LNCaP clone FGC (cell line): ENCODE measurements at regions not wholly inside any gene's neighbourhood (a gene's known extent, or its start where the extent isn't known, plus 50 kb on each side); places are given as distances from the start of the nearest gene placed in this dataset.

Experiments
- DNase-seq: peaks from one replicate; pipeline ENCODE4 v3.0.0-alpha.2; 2011; ENCODE audit warnings: low read depth
- H3K4me3 ChIP-seq: 2 replicates; pipeline ENCODE4 v1.5.1; 2011; ENCODE audit warnings: mild to moderate bottlenecking, low read depth, low read length, control low read depth
- CTCF ChIP-seq: IDR thresholded peaks from 2 replicates; pipeline ENCODE4 v1.5.1; 2012; ENCODE audit warnings: mild to moderate bottlenecking; ENCODE audit not compliant: control insufficient read depth, insufficient read depth; ENCODE audit errors: extremely low read depth

GRCh38 chr11:130652671-130653335 lies 204.4 kb downstream of the ADAMTS15 start:
- H3K4me3 ChIP-seq, result no peak overlapping the region
- no peak for TF ChIP-seq CTCF
- DNase-seq, result no peak

DNA sequence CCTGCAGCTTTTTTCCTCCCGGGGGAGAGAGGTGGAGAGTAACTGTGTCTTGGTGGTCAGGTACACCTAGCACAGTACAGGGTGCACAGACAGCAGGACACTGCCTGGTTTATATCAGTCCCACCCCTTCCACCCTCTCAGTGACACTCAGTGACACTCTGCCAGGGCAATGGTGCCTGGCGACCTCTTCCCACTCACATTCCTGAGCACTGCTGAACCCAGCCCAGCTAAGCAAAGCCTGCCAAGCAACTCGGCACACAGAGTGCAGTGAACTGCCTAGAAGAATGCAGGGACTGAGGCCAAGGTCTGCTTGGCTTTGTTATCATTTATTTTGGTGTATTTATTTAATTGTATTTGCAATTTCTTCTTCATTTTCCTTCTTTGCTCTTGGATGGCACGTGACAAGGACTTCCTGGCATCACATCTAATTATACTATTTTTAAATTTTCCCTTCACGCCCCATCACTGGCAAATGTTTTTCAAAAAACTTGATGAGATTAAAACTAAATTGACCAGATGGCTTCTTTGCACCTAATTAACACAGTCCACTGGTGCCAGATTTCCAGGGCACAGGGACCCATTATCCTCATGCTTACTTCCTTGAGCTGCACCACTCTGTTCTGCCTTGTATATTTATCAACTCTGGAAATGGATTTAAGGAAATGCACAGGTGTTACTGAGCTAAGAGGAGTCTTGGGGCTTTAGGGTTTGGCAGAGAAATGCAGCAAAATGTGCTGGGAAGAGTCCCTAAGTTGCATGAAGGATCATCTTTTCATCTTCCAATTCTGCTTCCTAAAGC lies 205.6 kb downstream of the ADAMTS15 start:
- no peak overlapping the region for H3K4me3 ChIP-seq
- DNase-seq, result peak; percentile 85
- TF ChIP-seq CTCF, result no peak

DNA sequence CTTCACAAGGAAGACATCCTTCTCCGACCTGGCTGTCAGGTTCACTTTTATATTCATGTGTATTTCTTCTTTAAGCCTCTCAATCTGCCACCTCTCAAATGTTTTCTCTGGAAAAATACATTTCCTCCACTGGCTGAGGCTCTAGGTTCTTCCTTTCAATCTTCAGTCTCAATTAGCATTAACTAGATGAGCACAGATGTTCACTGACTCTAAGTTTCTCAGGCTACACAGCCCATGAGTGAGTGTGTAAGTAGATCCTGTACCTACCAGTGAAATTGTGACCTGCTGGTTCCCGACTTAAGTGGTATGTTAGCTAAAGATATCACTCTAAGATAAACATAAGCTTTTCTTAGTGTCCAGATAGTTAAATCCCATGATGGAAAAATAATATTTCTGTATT lies 206.9 kb downstream of the ADAMTS15 start:
- DNase-seq, result no peak
- no peak for TF ChIP-seq CTCF
- no peak overlapping the region for H3K4me3 ChIP-seq

GRCh38 chr11:130666781-130667251 lies 218.4 kb downstream of the ADAMTS15 start:
- TF ChIP-seq CTCF, result 0 out of 2 replicates have a peak, but pooled peaks have one; percentile 12
- no peak for DNase-seq
- H3K4me3 ChIP-seq, result no peak overlapping the region

DNA sequence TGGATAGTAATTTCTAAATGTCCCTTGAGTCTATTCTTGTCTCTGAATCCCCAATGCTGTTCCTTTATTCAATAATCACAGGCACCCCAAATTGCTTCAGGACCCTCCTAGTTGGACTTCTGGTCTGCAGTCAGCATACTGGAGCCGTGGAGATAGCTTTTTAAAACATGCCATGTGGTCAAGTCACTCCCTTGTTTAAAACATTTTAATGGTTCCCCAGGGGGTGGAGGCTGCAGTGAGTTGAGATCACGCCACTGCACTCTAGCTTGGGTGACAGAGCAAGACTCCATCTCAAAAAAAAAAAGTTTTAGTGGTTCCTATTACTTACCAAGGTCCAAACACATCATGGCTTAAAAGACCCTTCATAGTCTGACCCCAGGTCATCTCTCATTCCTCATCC lies 220.3 kb downstream of the ADAMTS15 start:
- no peak for TF ChIP-seq CTCF
- no peak for DNase-seq
- no peak overlapping the region for H3K4me3 ChIP-seq

DNA sequence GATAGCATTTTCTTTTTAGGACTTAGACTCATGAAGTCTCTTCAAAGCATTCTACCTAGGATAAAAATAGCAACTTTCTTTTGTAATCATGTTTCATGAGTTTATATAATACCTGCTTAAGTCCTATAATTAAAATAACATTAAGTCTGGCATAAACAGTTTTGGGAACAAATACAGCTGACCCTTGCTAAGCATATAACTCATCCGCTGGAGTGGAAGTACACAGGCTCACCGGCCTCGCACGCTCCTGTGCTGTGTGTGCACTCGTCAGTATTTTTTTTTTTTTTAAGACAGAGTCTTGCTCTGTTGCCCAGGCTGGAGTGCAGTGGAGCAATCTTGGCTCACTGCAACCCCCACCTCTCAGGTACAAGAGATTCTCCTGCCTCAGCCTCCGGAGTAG lies 221.8 kb downstream of the ADAMTS15 start:
- no peak for TF ChIP-seq CTCF
- H3K4me3 ChIP-seq, result no peak overlapping the region
- DNase-seq, result no peak
